ENCODE measurements at regions not wholly inside any gene's neighbourhood (a gene's known extent, or its start where the extent isn't known, plus 50 kb on each side); places are given as distances from the start of the nearest gene placed in this dataset.
"Not testable (repeated sequence)": the region's sequence is repeated elsewhere in the genome, so short reads cannot be mapped to it uniquely, and the experiment has no call there.

- H3K27ac ChIP-seq, result no peak overlapping the region
Observed at GRCh38 chr16:27625050-27625697, 75.2 kb downstream of the KATNIP start.

GRCh38 chr16:27627136-27627535 lies 77.2 kb downstream of the KATNIP start:
- H3K36me3 ChIP-seq, result peaks cover 0 to 7% of the 10 kb centered on the region in 2 donors
- in situ Hi-C loops (cut with MboI; ENCODE audit: low sequenced_read_pairs in 4 of 4), result loop anchor here in 3 of 4 donors (25.0 kb wide), 1 partner anchor 435 kb away; the partner anchor contains the start of gene GSG1L (in 3 of the 3)
- ATAC-seq, result no peak
- TF ChIP-seq CTCF (IDR thresholded peaks at IDR 0.05 in 4 of 5, conservative IDR thresholded peaks at IDR 0.05 in 1 of 5) (no peak), POLR2A (IDR thresholded peaks at IDR 0.05) (no peak)
- no peak overlapping the region for H3K4me3 ChIP-seq
- H3K4me1 ChIP-seq, result no peaks in the 10 kb centered on the region
- no peaks in the 10 kb centered on the region for H3K9me3 ChIP-seq
- intact Hi-C loops (cut with DNase I; ENCODE audit: low total_unique reads), result no loop called here
- H3K27ac ChIP-seq, result no peak overlapping the region
- H3K27me3 ChIP-seq, result no peaks in the 10 kb centered on the region
- no peak for DNase-seq

More at GRCh38 chr16:27625050-27625697, 75.2 kb downstream of the KATNIP start:
- Histone ChIP-seq H3K4me3 (no peak overlapping the region), H3K4me1 (no peaks in the 10 kb centered on the region), H3K27me3 (no peaks in the 10 kb centered on the region), H3K36me3 (no peaks in the 10 kb centered on the region), H3K9me3 (no peaks in the 10 kb centered on the region)
- in situ Hi-C loops (cut with MboI; ENCODE audit: low sequenced_read_pairs in 4 of 4), result loop anchor here in 3 of 4 donors (25.0 kb wide), 1 partner anchor 437 kb away; the partner anchor contains the start of gene GSG1L (in 3 of the 3)
- intact Hi-C loops (cut with DNase I; ENCODE audit: low total_unique reads), result no loop called here
- no peak for DNase-seq
- TF ChIP-seq CTCF (IDR thresholded peaks at IDR 0.05 in 4 of 5, conservative IDR thresholded peaks at IDR 0.05 in 1 of 5) (no peak), POLR2A (IDR thresholded peaks at IDR 0.05) (no peak)
- ATAC-seq, result no peak

- TF ChIP-seq CTCF (IDR thresholded peaks at IDR 0.05 in 4 of 5, conservative IDR thresholded peaks at IDR 0.05 in 1 of 5) (no peak), POLR2A (IDR thresholded peaks at IDR 0.05) (no peak)
- Histone ChIP-seq H3K9me3 (no peaks in the 10 kb centered on the region), H3K4me3 (no peak overlapping the region), H3K36me3 (peaks cover 0 to 7% of the 10 kb centered on the region in 2 donors), H3K4me1 (no peaks in the 10 kb centered on the region), H3K27me3 (no peaks in the 10 kb centered on the region), H3K27ac (no peak overlapping the region)
- ATAC-seq (no peak), DNase-seq (no peak)
- in situ Hi-C loops (cut with MboI; ENCODE audit: low sequenced_read_pairs in 4 of 4), result loop anchor here in 3 of 4 donors (25.0 kb wide), 1 partner anchor 434 kb away; the partner anchor contains the start of gene GSG1L (in 3 of the 3)
- intact Hi-C loops (cut with DNase I; ENCODE audit: low total_unique reads), result no loop called here
Observed at GRCh38 chr16:27628241-27628942, 78.4 kb downstream of the KATNIP start.

- H3K4me1 ChIP-seq; H3K4me3 ChIP-seq; H3K27ac ChIP-seq; H3K9me3 ChIP-seq; intact Hi-C loops (cut with DNase I; ENCODE audit: low total_unique reads); ATAC-seq; H3K27me3 ChIP-seq; H3K36me3 ChIP-seq; DNase-seq: not testable (repeated sequence)
- in situ Hi-C loops (cut with MboI; ENCODE audit: low sequenced_read_pairs in 4 of 4), result loop anchor here in 3 of 4 donors (25.0 kb wide), 1 partner anchor 433 kb away; the partner anchor contains the start of gene GSG1L (in 3 of the 3)
Observed at GRCh38 chr16:27628943-27629462, 79.1 kb downstream of the KATNIP start.

GRCh38 chr16:27632216-27632615 lies 82.3 kb downstream of the KATNIP start:
- intact Hi-C loops (cut with DNase I; ENCODE audit: low total_unique reads) (no loop called here), in situ Hi-C loops (cut with MboI; ENCODE audit: low sequenced_read_pairs in 4 of 4) (loop anchor here in 3 of 4 donors (25.0 kb wide), 1 partner anchor 430 kb away; the partner anchor contains the start of gene GSG1L (in 3 of the 3))
- peaks cover 0 to 7% of the 10 kb centered on the region in 2 donors for H3K36me3 ChIP-seq
- H3K27ac ChIP-seq, result no peak overlapping the region
- no peaks in the 10 kb centered on the region for H3K9me3 ChIP-seq
- no peak for TF ChIP-seq CTCF (IDR thresholded peaks at IDR 0.05 in 4 of 5, conservative IDR thresholded peaks at IDR 0.05 in 1 of 5)
- no peak for TF ChIP-seq POLR2A (IDR thresholded peaks at IDR 0.05)
- H3K4me1 ChIP-seq, result no peaks in the 10 kb centered on the region
- DNase-seq (no peak), ATAC-seq (no peak)
- H3K27me3 ChIP-seq, result no peaks in the 10 kb centered on the region
- H3K4me3 ChIP-seq, result no peak overlapping the region

Data from gastrocnemius medialis (tissue), 4 donors.